Ramos (cell line): ENCODE measurements at regions not wholly inside any gene's neighbourhood (a gene's known extent, or its start where the extent isn't known, plus 50 kb on each side); places are given as distances from the start of the nearest gene placed in this dataset.
"Not testable (repeated sequence)": the region's sequence is repeated elsewhere in the genome, so short reads cannot be mapped to it uniquely, and the experiment has no call there.

Experiments
- in situ Hi-C: fragments of 300-500 bp; cut with MboI; formaldehyde crosslinking; loops from one replicate; pipeline ENCODE4 v1.14.3; 2022; ENCODE audit warnings: low sequenced_read_pairs; ENCODE audit not compliant: unreplicated experiment

DNA sequence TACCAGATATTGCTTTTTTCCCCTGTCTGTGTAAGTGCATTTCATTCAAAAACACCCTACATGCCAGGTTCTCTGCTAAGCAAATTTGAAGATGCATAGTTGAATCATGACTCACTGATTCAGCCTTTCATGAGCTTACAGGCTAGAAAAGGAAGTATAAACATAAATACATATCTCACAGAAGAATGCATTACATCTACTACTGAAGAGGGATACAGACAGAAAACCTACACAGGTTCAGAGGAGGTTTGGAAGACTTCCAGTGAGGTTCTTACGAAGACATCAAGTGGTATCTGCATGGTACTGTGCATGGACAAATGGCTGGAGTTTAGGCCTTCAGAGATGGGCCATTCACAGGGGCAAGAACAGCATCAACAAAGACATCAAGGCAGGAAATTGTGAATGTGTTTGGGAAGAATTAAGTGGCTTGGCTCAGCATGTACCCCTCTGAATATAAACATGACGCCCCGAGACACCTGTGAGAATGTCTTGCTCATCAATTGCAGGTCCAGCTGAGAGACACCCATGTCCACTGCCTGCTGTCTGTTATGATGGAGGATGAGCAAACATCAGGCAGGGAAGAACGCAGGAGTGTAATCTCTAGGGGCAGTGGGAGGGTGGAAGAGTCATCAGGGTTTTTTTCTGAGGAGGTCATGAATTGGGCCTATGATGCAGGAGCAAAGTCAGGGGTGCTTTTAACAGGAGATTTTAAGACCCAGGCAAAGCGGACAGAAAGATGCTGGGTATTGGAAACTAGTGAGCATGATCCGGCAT lies 105.1 kb upstream of the GALNT15 start:
- in situ Hi-C loops = no loop called here

DNA sequence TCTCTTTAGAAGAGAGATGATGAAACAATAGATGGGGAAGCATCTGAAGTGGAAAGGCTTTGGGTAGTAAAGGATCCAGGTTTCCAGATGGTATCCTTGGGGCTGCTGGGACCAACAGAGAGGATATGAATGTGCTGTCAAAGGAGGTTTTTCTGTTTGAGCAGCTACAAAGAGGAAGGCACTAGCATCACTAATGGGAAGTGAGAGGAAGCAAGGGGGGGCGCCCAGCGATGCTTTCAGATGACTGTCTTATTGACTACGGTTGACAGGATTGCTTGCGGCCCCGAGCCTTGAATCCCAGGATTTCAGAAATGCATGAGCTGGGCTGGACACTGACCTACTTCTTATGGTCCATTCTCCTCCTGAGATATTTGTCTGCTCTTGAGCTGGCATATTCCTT lies 103.8 kb upstream of the GALNT15 start:
- in situ Hi-C loops = no loop called here

DNA sequence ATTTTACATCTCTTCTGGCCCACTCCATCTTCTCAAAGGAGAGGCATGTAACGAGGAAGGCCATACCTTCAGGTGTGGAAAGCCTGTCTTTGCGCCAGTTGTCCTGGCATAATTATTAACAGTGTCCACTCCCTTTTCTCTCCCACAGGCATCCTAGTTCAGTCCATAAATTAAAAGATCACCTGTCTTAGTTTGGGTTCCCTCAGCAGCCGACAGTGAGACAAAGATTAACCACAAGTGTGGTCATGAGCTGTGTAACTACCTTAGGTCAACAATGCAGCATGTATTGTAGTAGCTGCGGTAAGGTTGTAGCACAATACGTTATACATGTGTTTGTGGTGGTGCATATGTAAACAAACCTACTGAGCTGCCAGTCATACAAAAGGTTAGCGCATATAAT lies 103.3 kb upstream of the GALNT15 start:
- in situ Hi-C loops = no loop called here

DNA sequence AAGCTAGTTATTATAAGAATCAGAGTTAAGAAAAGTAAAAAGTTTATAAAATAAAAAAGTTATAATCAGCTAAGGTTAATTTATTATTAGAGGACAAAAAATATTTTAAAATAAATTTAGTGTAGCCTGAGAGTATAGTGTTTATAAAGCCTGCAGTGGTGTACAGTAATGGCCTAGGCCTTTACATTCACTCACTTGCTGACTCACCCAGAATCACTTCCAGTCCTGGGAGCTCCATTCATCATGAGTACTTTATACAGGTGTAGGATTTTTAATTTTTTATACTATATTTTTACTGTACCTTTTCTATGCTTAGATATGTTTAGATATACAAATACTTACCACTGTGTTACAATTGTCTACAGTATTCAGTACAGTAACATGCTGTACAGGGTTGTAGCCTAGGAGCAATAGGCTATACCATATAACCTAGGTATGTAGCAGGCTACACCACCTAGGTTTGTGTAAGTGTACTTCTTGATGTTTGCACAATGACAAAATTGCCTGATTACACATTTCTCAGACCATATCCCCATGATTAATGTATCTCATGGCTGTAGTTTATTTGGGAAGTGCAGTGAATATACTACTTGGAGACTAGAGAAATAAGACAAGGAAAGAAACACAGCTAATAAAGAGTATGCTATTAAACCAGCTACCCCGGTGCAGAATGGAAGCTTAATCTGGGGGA lies 101.9 kb upstream of the GALNT15 start:
- in situ Hi-C loops = no loop called here

DNA sequence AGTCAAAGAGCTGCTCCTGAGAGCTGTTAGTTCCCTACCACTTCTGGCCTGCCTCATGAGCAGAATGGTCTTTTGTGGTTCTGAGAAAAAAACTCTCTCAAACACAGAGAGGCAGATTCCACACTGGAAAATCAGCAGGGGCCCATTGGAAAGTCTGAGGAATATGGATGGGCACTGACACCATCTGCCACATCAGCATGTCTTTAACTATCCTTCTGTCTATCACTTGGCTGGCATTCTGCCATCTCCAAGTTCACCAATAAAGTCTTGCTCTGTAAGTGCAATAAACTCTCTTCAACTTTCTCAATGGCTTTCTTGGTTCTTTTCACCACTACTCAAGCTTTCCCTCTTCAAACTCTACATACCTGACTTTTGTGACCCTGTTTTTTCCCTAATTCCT lies 101.3 kb upstream of the GALNT15 start:
- in situ Hi-C loops = no loop called here

DNA sequence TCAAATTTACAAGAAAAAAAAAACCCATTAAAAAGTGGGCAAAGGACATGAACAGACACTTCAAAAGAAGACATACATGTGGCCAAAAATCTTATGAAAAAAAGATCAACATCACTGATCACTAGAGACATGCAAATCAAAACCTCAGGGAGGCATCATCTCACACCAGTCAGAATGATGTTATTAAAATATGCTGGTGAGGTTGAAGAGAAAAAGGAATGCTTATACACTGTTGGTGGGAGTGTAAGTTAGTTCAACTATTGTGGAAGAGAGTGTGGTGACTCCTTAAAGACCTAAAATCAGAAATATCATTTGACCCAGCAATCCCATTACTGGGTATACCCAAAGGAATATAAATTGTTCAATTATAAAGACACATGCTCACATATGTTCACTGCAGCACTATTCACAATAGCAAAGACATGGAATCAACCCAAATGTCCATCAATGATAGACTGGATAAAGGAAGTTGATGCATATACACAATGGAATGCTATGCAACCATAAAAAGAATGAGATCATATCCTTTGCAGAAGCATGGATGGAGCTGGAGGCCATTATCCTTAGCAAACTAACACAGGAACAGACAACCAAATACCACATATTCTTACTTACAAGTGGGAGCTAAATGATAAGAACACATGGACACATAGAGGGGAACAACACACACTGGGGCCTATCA lies 100.3 kb upstream of the GALNT15 start:
- in situ Hi-C loops = not testable (repeated sequence)

DNA sequence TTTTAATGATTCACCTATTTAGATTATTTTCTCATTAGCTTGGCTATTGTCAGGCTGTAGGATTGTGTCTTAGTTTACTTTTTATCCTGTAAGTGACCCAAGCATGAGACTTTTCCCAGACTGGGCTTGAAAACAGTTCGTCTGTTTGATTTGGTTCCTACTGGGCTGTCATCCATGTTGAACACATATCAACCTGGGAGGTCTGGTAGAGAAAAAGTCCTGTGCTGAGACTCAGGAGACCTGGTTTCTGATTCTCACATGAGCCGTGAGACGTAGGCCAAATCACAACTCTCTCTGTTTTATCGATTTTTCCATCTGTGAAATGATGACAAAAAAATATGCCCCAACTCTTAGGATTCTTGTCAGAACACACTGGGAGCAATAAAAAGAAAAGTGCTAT lies 98.8 kb upstream of the GALNT15 start:
- in situ Hi-C loops = no loop called here

DNA sequence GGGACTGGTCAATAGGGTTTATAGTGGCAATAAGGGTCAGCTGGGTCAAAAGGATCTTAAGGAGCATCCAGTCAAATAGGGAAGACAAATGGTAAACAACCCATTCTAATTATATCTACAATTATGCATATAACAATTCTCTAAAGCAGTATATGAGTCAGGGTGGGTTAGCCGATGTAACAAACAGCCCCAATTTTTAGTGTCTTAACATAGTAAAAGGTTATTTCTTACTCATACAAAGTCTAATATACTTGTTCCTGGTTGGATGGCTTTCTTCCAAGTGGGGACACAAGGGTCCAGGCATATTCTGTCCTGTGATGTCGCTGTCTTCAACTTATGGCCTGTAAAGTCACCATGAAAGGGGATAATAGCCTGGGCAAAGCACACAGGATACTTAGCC lies 97.9 kb upstream of the GALNT15 start:
- in situ Hi-C loops = no loop called here

DNA sequence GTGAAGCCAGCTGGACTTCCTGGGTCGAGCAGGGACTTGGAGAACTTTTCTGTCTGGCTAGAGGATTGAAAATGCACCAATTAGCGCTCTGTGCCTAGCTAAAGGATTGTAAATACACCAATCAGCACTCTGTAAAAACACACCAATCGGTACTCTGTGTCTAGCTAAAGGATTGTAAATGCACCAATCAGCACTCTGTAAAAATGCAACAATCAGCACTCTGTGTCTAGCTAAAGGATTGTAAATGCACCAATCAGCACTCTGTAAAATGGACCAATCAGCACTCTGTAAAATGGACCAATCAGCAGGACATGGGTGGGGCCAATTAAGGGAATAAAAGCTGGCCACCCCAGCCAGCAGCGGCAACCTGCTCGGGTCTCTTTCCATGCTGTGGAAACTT lies 97.3 kb upstream of the GALNT15 start:
- in situ Hi-C loops = not testable (repeated sequence)

DNA sequence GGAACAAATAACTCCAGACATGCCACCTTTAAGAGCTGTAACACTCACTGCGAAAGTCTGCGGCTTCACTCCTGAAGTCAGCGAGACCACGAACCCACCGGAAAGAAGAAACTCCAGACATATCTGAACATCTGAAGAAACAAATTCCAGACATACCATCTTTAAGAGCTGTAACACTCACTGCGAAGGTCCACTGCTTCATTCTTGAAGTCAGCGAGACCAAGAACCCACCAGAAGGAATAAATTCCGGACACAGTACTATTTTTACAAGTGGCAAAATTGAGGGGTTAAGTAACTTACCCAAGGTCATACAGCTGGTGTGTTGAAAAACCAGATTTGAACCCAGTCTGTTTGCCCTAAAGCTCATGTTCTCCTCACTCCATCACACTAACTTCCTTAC lies 96.8 kb upstream of the GALNT15 start:
- in situ Hi-C loops = not testable (repeated sequence)

DNA sequence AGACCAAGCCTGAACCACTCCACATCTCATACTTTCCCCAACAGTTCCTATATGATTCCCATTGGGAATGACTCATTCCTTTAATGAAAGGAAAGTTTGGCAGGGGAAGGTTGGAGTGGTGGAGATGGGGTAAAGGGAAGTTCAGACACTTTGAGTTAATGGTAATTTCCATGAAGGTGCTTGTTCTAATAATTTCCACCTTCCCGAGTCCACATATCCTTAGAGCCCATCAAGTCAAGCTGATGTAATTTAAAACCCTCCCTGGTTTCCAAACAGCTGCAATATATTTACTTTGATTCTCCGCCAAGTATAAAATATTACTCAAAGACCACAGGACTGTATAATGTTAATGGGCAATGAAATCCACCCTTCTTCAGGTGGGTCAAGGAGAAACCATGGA lies 95.0 kb upstream of the GALNT15 start:
- in situ Hi-C loops = no loop called here

DNA sequence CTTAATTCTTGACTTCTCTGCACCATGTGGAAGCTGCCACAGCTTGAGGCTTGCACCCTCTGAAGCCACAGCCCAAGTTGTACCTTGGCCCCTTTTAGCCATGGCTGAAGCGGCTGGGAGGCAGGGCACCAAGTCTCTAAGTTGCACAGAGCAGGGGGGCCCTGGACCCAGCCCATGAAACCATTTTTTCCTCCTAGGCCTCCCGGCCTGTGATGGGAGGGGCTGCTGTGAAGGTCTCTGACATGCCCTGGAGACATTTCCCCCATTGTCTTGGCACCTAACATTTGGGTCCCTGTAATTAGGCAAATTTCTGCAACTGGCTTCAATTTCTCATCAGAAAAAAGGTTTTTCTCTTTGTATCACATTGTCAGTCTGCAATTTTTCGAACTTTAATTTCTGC lies 92.8 kb upstream of the GALNT15 start:
- in situ Hi-C loops = no loop called here

DNA sequence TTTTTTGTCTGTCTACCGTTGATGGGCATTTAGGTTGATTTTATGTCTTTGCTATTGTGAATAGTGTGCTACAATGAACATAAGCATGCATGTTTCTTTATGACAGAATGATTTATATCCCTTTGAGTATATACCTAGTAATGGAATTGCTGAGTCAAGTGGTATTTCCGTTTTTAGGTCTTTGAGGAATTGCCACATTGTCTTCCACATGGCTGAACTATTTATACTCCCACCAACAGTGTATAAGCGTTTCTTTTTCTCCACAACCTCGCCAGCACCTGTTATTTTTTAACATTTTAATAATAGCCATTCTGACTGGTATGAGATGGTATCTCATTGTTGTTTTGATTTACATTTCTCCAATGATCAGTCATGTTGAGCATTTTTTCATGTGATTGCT lies 89.6 kb upstream of the GALNT15 start:
- in situ Hi-C loops = no loop called here

DNA sequence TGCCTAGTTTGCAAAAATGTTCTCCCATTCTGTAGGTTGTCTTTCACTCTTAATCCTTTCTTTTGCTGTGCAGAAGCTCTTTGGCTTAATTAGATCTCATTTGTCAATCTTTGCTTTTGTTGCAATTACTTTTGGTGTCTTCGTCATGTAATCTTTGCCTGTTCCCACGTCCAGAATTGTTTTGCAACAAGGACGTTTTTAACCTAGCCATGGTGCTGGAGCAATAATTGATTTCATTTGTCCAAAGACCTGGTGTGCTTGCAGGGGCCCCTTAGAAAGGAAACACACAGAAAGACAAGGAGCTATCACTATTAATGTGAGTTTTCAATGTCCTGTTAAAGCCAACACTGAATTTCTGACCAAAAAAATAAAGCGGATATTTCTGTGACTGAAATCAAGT lies 89.1 kb upstream of the GALNT15 start:
- in situ Hi-C loops = no loop called here

DNA sequence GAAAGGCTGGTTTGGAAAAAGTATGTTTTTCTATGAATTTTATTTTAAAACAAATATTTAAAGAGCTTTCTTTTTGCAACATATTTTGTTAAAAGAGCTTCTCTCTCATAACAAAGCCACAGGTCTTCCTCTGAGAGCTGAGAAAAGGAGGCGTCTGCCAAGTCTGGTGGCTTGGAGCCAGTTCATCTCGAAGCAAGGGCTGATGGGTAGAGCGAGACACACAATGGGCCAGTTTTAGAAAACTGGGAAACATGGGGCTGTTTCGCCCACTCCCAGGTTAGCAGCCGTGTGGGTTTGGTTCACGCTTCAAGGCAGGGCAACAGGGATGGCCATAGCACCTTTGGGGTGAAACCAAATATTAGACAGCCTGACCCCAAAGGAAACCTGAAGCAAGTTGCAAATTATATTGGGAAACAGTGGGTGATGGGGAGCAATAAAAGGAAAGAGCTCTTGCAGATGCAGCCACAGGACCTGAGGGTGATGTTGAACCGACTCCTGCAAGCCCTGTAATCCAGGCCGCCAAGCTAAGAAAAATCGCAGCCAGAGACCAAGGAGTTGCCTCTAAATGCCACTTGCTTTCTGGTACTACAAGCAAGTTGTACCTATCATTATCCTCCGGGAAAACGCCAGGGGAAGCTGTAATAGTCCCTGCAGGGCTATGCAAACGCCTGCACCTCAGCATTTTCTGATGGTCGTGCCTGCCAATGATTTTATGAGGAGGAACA lies 88.4 kb upstream of the GALNT15 start:
- in situ Hi-C loops = no loop called here

DNA sequence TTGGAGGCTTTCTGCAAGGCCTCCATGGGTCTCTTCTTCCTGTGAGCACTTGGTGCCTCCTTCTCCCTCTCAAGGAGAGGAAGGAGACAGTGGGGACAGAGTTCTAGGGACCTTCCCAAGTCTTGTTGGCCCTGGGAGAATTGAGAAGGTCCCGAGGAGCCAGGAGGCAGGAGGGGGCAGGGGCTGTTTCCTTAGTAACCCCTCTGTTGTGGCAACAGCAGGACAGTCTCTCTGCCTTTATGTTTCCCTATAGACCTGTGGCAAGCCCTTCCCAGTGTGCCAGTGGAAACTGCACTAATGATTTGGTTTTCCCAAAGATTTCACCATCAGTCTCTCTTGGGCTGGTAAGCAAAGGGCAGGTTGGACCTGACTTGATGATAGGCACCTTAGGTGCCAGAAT lies 87.8 kb upstream of the GALNT15 start:
- in situ Hi-C loops = no loop called here

DNA sequence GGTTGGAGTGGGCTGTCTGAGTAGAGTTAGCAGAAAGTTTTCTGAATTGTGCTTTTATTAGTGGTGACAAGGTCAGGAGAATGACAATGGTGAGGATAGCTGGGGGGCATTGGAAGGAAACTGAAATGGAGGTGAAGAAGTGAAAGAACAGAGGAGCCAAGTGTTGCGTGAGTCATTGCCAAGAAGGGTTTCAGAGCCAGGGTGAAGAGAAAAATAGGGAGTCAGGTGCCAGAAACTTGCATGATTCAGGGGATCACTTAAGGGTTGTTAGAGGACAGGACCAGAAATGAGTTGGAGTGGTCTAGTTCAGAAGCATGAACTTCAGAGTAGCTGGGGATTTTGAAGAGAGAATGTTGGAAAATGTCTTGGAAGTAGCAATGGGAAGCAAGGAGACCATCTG lies 86.0 kb upstream of the GALNT15 start:
- in situ Hi-C loops = no loop called here

DNA sequence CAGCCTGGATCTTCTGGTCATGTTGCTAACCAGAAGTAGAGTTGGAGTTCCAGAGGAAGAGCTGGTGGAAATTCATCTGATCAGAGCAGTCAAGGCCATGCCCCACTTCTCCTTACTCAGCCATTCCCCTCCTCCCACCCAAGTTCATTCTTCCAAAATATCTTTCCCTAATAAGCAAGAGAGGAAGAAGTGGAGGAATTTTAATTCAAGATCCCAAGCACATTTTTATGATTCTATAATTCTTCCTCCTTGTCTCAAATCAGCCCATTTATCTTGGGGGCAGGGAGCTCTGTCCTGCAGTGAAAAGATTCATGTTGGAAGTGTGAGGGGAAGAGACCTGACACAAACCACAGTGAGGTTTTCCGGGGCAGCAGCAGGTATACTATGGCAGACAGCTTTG lies 85.0 kb upstream of the GALNT15 start:
- in situ Hi-C loops = no loop called here

DNA sequence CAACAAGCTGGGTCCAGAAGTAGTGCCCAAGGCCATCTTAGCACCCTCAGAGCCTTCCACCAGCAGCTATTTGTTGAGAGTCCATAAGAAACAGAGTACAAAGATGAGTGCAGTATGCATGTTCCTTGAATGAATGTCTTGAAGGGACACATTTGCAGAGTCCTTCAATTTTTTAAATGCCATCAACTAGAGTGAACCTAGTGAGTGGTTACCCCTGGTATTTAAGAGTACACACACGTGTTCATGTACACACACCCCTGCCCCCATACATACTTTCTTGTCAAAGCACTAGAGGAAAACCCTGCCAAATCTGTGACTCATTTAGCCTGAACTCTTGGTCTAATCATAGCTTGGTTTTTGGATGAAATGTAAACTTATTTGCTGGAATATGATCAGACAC lies 84.5 kb upstream of the GALNT15 start:
- in situ Hi-C loops = no loop called here

DNA sequence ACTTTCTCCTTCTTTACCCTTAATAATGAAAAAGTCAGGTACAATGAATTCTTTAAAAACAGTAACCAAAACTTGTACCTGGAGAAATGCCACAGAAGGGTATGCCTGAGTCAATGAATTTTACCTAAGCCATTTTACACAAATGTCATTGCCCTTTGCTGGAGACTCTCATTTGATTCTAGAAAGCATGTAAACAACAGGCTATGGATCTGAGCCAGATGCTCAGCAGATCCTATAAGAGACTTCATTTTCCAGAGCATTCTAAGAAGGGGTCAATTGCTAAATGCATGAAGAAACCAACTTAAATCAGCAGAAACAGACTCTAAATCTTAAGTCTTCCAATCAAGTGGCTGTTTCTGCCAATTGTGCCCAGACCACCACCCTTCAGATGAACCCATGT lies 83.8 kb upstream of the GALNT15 start:
- in situ Hi-C loops = no loop called here

DNA sequence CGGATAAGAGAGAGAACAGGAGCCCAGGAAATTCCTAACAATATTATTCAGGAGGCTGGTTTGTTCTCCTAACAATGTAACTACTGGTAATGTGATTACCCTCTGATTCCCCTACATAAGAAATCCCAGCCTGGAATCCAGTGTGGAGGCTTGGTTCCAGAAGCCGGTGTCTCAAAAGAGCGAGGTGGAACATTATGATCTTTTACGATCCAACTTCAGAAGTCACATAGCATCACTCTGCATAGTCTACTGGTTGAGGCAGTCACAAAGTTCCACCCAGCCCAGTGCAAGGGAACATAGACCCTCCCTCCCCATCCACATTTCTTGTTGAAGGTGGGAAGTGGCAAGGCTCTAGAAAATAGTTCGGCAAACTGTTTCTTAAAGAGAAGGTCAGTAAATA lies 81.6 kb upstream of the GALNT15 start:
- in situ Hi-C loops = no loop called here
